Hindlimb muscle (tissue), 1 donor: ENCODE measurements at regions not wholly inside any gene's neighbourhood (a gene's known extent, or its start where the extent isn't known, plus 50 kb on each side); places are given as distances from the start of the nearest gene placed in this dataset.
"Not testable (repeated sequence)": the region's sequence is repeated elsewhere in the genome, so short reads cannot be mapped to it uniquely, and the experiment has no call there.

ENCODE experiments used
- DNase-seq: peaks from one replicate; pipeline ENCODE4 v3.0.0-alpha.2; 2013

DNA sequence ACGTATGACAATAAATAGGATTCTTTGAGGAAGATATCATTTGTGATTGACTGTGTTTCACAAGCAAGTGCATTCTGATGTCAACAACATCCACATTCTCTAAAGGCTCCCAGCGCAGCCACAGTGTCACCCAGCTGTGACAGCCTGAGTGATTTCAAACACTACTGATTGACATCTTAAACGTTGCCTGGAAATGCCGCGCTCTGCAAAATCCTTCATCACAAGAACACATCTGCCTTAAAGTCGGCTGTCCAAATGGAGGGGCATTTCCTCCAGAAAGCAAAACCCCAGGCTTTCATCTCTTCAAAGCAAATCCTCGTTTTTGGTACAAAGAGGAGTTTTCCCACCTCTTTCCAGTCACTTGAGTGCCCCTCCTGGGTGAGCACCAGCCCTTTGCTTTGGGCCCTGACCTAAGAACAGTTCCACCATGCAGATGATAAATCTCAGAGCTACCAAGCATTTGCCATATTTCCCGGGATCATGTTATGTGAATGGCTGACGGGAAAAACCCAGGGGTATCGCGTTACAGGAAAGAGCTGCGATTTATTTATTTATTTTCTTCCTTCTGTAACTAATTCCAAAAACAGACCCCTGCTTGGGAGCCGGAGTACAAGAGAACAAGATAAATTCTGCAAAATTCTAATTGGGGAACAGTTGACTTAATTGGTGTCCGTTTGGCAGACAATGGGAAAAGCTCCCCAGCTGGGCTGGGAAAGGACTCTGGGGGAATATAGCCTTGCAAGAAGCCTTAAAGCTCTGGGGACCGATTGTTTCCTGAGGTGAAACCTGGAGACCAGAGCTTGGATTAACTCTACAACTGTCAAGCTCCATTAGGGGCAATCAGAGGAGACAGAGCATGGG lies 703.8 kb upstream of the NR2F2 start:
- no peak for DNase-seq

DNA sequence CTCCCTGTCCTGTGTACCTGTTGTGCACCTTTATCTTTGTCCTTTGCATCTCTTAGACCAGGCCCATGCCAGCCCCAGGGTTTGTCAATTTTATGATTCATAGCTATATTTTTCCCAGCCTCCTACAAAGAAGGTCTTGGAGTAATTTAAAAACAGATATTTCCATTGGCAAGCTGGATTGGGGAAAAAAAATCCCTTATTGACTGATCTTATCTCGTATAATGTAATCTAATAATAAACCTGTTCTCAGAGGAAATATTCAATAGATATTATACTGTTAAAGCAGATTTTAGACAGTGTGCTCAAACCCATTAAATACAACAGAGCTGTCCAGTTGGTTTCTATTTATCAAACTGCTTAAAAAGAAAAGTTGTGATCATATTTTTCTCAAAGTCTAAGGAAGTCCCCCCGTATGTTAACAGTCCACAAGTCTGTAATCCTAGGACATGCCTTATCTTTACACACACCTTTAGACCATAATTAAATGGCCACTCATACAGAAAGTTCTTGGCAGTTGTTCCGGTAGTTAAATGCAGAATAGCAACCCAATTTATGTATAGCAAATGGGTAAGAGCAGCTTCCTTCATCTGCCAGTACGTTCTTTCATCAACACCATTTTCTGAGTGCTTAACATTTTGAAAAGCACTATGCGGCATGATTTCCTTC lies 700.9 kb upstream of the NR2F2 start:
- no peak for DNase-seq

DNA sequence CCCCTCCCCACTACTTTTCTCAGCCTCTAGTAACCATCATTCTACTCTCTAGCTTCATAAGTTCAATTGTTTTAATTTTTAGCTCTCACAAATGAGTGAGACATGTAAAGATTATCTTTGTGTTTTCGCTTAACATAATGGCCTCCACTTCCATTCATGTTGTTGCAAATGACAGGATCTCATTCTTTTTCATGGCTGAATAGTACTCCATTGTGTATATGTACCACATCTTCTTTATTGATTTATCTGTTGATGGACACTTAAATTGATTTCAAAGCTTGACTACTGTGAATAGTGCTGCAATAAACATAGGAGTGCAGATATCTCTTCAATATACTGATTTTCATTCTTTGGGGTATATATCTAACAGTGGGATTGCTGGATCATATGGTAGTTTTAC lies 699.8 kb upstream of the NR2F2 start:
- no peak for DNase-seq

DNA sequence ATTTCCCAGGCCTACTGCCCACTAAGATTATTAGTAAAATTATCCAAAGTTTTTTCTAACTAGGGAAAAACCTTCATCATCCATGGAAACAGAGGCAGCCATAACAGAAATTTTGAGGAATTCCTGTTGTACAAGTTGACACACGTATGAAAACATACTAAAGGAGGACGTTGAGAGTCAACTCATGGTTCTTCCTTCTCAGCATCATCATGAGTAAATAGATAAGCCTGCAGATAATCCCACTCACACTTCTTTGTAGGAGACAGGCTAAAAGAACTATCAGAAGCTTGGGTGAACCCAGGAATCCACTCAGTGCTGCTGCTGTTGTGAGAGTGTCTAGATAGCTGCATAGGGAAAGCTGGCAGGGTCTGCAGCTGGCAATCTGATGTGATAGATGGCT lies 694.8 kb upstream of the NR2F2 start:
- DNase-seq = no peak

DNA sequence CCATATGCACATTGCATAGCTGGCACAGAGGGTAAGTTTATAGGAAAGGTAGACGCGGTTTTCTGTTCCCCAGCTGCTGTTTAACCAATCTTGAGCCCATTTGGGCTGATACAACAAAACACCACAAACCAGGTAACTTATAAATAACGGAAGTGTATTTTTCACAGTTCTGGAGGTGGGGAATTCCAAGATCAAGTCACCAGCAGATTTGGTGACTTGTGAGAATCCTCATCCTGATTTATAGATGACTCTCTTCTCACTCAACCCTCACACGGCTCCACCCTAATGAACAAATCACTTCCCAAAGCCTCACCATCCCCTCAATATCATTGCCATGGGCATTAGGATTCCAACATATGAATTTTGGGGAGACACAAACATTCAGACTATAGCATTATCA lies 694.4 kb upstream of the NR2F2 start:
- no peak for DNase-seq

DNA sequence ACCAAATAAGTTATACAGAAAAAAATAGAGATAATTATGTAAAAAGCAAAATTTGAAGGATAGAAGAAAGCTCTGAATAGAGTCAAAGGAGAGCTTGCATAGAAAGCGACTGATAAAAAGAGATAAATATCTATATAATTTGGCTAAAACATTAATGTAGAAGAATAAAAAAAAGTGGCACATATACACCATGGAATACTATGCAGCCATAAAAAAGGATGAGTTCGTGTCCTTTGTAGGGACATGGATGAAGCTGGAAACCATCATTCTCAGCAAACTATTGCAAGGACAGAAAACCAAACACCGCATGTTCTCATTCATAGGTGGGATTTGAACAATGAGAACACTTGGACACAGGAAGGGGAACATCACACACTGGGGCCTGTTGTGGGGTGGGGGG lies 693.3 kb upstream of the NR2F2 start:
- not testable (repeated sequence) for DNase-seq

DNA sequence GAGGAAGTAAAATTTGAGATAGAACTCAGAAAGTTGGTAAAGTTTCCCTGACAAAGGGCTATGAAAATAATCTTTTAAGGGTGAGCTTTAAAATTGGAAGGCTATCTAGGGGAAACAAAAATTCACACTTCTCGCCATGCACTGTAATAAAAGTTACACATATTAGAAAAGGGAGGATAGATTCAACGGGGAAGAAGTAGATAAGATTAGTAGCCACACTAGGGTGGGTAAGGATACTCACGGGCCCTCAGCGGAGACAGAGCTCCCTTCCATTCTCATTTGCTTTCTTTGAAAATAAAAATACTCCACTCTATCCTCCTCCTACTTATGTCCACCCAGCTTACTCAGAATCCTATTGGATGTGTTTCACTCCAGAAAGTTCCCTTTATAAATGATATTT lies 691.3 kb upstream of the NR2F2 start:
- no peak for DNase-seq

DNA sequence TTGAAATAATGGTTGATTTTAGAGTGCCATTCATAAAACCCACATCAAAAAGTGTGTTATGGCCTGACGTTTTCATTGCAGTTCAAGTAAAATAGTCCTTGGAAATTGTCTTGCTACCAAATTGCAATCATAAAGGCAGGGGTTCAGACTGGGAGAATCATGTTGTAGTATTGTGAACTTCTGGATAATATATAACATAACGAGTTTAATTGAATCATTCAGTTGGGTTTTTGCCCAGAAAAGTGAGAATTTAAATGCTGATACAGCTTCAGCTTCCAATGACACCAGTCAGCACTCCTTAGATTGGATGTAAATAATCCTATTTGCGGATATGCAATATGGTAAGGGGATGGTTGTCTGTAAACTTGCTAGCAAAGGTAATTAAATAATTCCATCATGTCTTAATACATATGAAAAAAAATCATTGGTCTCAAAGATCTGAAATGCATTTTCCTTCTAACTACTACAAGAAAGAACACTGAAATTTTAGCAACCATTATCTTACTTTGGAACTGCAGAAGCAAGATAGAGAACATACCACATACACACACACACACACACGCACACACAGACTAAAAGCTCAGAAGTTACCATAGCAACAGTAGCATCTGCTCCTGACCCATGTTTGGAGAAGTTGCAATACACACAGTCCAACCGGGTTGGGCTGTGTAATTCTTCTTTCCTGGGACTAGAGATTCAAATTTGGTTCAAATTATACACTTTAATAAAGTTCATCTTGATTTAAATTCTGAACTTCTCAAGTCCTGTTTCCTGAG lies 686.2 kb upstream of the NR2F2 start:
- no peak for DNase-seq

DNA sequence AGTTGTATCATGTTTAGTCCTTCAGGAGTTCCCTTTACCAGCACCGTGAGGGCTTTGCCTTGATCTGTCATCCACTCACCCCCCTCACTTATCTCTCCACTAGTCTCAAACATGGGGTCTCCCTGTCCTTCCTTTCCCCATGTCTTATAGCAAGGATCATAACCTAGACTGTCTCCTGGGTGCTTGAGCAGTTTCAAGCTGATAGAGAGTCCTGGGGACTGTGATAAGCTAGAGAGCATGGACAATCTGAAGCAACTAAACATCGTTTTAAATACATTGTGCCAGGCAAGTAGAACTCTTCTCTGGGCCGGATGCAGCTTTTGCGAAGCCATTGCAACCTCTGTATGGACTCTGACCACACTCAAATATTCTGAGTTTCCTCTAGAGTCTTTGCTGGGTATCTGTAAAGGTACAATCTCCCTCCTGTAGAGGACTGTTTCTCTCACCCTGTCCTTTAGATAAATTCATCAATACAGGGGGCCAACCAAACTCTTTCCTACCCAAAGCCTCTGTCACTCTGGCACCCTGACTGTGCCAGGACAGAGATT lies 684.6 kb upstream of the NR2F2 start:
- no peak for DNase-seq

DNA sequence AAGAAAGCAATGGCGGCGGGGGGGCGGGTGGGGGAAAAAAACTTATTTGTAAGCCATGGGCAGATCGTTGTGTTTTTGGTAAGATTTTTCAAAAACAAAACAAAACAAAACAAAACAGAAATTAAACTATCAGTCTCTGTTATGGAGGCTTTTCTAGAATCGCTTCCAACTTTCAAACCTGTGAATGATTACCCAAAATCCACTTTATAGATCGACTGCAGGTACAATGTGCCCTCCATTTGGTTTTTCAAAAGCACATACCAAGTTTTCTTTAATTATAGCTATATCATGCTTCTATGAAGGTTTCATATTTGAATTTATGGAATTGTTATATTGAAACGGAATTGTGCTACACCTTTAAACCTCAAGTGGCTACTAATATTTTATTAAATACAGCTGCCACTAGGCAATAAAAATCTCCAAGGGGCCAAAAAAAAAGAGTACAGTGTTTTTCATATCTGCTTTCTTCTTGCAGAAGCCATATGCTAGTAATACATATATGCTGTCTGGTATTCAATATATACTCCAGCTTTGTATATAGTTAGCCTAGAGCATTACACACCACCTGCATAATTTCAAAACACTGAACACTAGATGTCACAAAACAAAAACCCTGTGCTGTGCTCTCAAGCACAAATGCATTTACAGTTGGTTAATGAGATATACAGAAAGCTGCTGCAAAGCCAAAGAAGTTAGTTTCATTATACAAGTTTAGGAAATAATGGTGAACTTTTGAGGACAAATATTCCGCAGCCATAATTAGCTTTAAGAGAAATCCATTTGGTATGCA lies 683.8 kb upstream of the NR2F2 start:
- no peak for DNase-seq

DNA sequence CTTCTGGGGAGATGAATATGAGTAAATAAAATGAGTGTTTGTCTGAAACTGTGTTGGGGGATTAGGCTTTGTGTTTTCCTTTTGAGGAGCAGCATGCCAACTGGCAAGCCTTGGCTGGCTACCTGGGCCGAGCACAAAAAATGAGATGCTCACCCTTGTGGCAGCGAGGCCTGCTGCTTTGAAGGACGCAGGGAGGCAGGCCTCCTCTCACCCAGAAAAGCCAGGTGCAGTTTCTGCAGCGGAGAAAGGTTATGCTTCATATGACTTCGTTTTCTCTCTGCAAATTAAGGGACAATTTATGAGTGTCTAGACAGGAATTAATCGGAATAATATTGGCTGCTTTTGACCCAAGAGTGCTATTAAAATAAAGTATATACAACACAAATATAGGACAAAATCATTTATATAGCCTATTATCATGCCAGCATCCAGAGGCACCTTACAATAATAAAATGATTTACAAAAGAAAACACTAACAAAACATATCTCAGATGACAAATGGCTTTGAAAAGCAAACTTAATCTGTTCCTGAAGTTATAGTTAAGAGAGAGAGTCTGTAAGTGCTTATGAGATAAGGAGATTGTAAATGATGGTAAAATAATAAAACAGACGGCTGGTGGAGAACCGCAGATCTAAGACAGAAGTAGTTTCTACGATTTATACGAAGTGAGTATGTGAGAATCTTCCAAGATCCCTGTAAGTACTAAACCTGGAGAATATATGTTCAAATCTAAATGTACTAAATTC lies 682.8 kb upstream of the NR2F2 start:
- DNase-seq = no peak

DNA sequence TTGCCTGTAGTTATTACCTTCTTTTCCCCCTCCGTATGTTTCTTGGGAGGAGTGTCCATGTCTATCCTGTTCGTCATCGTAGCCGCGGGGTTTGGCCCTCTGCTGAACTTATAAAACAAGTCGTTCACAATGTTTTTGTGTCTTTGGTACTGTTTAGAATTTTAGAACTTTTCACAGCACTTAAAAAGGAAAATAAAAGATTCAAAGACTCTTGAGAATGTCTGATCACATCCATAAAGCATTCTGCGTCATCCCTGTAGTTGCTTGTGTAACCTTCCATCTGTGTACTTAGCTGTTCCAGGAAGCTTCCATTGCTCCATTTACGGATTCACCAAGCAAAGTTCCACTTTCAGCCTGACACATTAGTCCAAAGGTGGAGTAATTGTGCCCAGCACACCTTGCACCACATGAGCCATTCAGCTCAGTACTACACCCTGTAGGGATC lies 677.1 kb upstream of the NR2F2 start:
- DNase-seq = no peak

DNA sequence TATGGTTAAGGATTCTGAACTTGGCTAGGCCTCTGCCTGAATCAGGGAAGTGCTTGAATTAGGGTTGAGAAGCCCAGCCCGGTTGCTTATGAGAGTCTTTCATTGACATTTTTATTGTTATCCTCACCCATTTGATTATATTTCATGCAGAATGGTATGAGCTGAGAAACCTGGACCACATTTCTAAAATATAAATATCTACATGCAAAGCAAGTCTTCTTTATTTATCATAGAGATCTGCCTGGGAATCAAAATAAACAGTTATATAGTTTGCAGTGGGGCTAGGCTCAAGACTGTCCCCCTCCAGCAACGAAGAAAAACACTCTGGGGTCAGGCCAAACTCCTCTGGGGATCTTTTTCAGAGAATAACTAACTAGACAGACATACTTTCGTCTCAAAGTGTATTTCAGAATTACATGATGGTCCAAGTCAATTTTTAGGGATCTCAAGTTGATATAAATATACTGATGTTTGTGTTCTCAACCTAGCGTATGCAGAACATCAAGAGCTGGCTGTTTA lies 675.4 kb upstream of the NR2F2 start:
- no peak for DNase-seq

DNA sequence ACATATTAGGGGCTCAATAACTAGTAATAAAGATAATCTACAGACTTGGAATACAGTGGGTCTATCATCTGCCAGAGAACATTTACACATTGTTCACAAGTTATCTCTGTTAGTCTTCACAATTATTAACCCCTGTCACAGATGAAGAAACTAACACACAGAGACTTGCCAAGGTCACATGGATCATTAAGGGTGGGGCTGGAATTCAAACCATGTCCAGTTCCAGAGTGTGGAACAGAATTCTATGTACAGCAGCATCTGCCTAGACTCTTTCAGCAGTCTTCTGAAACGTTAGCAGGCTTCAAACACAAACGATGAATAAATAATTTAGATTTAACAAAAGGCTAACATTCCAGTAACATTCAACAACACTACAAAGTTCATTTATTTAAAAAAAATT lies 673.9 kb upstream of the NR2F2 start:
- no peak for DNase-seq

DNA sequence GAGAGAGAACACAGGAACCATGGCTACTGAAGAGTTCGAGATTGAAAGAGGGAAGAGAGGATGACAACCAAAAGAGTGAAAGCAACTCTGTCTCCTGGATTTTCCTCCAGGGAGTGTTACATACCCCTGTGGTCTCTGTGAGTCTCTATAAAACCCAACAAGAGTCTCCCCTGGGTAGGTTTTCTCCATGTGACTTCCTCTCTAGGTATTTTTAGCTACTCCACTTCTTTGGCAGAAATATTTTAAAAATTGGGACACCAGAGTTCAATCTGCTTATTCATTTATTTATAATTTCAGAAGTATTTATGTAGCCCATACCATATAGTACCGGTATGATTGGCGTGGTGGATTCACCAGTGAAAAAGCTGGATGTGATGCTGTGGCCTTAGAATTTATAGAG lies 671.7 kb upstream of the NR2F2 start:
- no peak for DNase-seq

DNA sequence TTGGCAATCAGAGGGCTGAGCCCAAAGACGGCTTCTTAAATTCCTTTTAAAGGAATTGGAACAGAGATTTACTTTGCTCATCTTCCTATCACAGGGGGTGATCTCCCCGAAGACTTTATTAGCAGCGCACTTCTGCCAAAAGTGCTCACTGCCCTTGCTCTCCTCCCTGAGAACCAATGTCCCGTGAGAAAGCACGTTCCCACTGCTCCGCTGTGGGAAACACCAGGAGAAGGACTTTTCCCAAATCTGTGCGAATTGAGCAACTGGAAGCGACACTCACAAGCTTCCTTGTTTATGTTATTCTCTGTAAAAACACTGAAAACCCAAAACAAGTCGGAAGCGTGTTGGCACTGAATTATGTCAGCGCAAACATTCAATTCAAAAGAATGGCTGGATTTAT lies 670.8 kb upstream of the NR2F2 start:
- DNase-seq = no peak

DNA sequence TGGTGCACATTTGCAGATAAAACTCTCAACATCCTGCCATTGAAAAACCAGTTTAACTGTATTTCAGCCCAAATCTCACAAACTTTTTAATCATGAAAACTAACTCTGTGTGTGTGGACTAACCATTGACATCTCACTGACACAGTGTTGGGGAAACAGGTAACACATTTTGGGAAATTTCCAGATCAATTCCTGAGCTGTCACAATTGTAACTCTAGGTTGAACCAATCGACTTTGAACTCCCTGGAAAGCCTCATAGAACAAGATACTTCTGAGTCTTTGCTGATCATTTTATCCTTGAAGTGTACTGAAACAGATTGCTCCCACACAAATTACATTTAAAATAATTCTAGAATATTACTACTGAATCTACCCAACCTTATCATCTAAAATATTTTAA lies 667.9 kb upstream of the NR2F2 start:
- no peak for DNase-seq

DNA sequence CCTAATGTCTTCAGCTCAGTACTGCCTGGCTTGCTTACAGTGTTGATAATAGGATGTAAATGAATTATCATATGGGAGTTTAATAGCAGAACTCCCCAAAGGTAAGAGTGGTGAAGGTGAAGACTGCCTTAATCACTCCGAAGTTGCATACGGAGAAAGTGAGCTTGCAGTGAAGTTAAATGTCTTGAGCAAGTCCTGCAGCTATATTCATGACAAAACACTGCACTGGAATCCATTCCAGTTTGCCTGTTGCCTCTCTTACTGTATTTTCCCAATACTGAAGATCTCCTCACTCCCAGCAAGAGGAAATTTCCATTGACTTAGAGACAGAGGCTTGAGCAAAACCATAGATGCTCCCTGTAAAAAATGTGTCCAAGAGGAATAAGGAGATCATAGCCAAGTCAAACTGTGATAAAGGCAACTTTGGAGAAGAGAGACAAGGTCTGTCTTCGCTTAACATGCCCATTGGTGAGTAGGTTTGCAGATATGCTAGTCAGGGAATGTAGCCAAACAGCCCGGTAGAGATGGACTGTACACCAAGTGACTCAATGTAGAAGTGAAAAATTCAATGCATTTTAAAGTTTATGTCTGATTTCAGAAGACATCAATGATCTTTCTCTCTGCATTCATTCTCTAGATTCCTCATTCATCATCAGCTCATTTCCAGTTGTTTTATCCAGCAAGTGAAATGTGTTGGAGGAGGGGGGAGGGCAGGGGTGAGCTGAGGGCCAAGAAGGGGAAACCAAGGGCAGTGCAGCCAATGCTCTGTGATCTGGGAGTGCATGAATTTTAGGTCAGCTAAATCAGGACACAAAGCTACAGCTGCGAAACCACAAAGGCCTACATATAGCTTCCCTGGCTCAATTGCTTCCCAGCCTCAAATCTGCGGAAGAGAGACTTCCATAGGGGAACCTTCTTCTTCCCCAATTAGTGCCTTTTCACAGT lies 667.1 kb upstream of the NR2F2 start:
- no peak for DNase-seq

DNA sequence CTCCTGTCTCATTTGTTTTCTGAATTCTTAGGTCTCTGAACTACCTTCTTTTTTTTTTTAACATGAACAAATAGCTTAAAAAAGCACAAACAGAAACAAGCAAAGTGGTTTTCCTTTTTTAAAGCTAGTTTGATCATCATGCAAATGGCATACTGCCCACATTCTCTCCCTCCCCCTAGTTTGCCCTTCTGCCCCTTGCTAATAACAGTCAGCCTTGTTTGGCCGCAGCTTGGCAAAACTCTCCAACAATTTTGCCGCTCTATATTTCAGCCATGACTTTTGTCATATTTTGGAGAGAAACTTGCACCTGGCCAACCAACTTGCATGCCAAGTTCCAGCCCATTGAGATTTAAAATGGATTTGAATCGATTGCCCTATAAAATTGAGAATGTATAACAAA lies 666.0 kb upstream of the NR2F2 start:
- DNase-seq = no peak
